Ramos (cell line): ENCODE measurements at regions not wholly inside any gene's neighbourhood (a gene's known extent, or its start where the extent isn't known, plus 50 kb on each side); places are given as distances from the start of the nearest gene placed in this dataset.

ENCODE experiments used
- in situ Hi-C: fragments of 300-500 bp; cut with MboI; formaldehyde crosslinking; loops from one replicate; pipeline ENCODE4 v1.14.3; 2022; ENCODE audit warnings: low sequenced_read_pairs; ENCODE audit not compliant: unreplicated experiment

DNA sequence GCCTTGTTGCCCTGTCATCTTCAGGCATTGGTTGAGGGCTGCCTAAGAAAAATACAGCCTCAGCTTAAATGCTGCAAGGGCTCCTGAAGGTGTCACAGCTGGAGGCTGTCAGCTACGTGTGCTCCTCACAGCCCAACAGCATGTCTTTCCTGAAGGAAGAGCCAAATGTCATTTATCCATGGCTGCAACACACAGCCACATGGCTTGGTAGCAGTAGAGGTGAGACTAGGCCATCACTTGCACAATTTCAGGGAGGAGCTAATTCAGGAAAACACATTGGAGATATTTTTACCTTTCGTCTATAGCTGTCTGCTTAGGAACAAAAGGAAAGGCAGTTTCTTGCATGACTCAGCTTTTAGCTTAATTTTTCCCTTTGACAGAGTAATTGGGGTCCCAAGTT is 260.7 kb downstream of the SYK start:
- in situ Hi-C loops, result no loop called here

GRCh38 chr9:91063471-91063870 is 261.9 kb downstream of the SYK start:
- in situ Hi-C loops, result no loop called here

DNA sequence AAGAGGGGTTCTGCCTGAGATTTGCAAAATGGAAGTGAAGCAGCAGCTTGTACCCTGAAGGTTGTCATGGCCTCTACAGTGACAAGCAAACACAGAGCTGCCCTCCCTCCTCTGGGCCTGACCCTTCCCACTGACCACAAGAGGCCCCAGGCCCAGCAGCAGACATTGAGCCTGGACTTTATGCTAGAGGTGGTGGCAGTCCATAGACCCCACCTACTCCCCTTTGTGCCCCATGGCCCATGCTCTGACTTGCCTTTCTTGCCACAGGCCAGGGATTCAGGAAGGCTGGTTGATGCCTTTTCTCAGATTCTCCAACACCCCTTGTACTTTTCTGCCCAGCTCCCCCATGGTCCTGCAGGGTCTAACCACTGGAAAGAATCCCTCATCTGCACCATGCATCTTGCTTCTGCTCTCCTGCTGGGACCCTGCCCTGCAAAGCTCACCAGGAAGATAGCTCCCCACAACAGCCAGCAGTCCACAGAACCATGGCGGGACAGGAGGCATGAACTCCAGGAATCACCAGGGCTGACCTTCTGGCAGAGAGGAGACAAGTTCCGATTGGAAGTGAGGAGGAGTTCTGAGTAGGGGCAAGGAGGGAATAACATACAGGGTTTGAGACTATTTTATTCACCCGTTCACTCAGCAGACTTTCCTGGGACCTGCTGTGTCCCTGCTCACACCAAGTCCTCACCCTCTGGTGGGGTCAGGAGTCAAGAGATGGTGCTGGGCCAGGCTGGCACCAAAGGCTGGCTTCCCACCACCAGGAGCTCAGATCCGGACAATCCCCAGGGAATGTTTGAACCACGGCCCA is 263.8 kb downstream of the SYK start:
- in situ Hi-C loops, result no loop called here

GRCh38 chr9:91066042-91066415 is 264.4 kb downstream of the SYK start:
- in situ Hi-C loops, result no loop called here

- in situ Hi-C loops, result no loop called here
Measured at GRCh38 chr9:91066856-91067255, 265.2 kb downstream of the SYK start.

DNA sequence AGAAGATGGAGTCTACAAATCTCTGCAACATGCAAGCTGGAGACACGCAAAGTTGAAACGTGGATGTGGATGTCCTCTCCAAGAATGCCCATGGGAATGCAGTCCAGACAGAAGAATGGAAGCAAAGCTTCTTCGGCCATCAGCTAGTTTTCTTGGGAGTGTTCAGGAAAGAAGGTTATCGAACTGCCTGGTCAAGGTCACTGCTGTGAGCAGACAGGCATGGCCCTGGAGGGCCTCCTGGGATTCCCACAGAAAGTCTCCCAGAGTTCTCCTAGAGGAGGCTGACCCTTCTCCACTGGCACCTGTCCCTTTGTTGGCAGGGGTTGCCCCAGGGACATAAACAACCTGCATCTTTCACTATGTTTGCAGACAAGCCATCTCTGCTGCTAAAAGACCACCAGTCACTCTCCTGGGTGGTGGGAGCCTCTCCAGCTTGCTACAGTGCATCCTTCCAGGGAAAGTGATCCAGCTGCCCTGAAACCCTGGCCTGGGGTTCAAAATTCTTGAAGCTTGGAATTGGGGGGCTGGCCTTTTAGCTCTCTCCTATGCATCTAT is 265.8 kb downstream of the SYK start:
- in situ Hi-C loops, result no loop called here

DNA sequence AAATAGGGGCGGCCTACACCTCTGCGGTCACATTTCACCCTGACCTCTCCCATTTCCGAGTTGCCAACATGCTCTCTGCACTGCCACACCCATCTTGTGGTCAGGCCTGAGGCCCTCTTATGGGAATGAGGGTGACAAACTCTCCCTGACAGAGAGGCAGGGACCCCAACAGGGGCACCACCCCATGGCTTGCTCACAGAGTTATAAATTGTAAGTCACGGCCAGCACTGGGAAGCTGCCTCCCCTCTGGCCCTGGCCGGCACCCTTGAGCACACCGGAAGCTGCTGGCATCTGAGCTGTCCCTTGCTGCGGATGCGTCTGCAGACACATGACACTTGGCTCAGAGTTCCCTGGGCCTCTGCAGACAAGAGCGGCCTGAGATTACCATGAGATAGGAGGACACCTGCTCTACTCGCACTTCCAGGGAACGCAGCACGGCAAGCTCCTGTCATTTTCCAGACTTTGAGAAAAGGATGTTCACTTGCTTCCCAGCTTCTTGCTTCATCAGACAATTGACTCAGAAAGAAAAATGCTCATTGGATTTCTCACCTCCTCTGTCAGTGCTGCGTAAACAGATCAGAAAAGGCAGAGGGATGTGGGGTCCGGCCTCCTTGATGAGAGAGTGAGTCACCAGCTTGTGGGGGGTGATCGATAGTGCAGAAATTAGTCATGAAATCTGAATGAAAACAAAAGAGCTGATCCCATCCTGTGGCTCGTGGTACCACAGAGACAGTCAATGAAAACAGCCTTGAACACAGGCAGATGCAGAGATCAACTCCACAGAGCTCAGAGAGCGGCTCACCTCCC is 269.8 kb downstream of the SYK start:
- in situ Hi-C loops, result no loop called here

GRCh38 chr9:91073049-91073810 is 271.6 kb downstream of the SYK start:
- in situ Hi-C loops, result no loop called here

DNA sequence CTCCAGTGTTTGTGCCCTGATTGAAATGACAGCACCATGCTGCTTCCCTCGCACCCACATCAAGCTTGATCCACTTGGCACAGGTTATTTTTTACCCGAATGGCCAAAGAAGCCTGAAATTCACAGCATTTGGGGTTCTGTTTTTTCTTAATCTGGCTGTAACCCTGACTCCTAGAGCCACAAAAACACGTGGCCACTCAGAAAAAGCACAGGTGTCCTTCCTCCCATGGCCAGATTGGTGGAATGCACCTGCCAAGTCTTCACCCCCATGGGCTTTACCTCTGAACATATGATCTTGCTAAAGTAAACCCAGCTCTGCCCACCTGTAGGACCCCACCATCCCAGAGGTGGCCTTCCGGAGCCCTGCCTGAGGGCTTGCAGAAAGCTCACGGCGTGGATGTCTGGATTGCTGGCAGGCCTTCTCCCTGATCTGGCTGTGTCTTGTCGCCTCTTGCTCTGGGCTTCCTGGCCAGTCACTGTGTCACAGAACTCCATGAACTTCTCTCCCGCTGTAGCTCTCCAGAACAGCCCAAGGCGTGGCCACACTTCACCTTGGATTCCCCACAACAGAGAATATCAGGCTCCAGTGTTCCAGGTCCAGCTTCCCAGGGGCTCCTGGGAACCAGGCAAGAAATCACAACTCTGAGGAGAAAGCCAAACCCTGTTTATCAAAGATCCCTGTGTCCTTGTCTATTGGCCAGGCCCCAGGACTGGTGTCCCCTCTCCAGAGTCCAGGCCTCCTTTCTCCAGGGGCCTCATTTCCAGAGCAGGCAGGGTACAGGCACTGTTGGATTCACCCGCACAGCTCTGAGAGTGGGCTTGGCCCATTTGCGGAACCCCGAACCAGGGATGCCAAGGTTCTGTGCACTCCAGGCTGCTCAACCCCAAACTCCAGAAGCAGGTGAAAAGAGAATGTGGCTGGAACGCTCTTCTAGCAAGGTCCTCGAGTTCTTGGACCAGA is 272.5 kb downstream of the SYK start:
- in situ Hi-C loops, result no loop called here

DNA sequence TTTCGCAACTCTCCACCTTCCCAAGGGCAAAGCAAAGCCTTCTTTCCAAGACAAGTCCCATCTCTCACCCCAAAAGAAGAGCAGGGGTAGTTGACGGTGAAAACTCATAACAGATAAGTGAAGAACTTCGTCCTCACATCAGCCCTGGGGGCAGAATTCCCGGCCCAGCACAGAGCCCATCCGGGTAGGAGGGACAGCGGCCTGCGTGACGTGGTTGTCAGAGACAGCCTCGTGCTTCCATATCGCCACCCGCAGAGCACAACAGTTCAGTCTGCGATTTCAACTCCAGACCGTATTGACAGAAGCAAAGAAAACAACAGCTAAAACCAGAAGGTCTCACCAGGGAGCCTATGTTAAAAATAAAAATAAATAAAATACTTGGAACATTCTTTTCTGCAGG is 273.2 kb downstream of the SYK start:
- in situ Hi-C loops, result no loop called here

- in situ Hi-C loops, result no loop called here
Measured at GRCh38 chr9:91075279-91075678, 273.7 kb downstream of the SYK start.

DNA sequence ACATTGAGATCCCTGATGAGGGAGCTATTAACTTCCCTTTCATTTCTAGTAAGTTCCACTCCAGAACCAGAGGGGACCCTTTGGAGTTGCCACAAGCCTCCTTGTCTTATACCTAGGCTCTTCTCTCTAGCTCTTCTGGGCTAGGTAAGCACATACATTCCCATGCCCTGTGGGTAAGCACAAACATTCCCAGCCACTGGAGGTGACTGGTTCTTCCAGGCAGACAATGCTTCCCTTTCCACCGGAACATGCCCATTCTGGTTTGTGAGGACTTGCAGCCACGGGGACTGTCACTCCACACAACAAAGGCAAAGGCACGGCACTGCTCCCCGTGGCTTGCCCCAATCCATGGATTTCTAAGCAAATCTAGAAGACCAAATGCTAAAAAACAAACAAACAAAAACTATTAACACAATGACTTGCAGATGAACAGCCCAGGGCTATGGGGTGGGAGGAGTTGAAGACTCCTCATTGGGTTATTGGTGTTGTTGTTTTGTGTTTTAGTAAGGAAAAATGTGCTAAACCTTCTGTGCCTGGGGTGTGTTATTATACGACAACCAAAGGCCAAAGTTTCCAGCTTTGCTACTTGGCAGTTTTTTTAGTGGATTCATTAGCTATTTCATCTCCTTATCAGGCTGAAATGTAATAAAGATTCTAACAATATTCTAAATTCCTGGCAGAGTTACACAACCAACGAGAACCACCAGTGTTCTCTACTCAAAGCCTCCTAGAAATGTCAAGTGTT is 276.2 kb downstream of the SYK start:
- in situ Hi-C loops, result no loop called here

- in situ Hi-C loops, result no loop called here
Measured at GRCh38 chr9:91078369-91078695, 276.7 kb downstream of the SYK start.

DNA sequence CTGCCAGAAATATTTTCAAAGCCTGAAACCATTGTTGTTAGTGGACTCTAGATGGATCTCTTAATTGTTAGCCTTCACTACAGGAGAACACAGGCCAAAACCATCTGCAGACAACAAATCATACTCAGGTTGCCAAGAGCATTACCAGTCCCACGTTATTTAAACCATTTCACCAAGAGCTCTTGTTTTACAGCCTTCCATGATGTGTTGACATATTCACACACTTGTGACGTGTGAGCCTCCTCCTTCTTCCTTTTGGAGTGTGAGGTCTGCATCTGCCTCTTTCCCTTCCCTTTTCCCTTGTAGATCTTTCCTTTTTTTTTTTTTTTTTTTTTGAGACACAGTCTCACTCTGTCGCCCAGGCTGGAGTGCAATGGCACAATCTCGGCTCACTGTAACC is 279.0 kb downstream of the AUH start:
- in situ Hi-C loops, result no loop called here

DNA sequence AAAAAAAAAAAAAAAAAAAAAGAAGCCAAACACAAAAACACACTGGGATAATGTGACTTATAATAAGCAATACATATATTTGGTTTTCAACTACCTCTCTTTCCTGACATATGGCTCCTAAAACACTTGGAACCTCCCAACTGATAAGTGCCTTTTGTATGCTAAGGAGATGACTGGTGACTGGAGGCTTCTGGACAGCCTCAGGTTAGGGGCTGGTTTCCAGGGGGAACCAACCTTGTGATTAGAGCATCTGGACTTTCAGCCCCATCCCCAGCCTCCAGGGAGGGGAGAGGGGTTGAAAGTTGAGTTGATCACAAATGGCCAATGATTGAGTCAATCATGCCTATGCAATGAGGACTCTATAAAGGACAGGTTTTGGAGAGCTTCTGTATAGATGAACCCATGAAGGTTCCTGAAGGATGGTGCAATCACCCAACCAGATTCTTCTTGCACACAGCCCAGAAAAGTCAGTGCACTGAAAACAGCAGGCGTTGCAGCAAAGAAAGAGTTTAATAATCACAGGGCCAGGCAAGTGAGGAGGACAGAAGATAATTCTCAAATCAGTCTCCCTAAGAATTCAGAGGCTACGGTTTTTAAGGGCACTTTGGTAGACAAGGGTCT is 276.7 kb downstream of the AUH start:
- in situ Hi-C loops, result no loop called here

DNA sequence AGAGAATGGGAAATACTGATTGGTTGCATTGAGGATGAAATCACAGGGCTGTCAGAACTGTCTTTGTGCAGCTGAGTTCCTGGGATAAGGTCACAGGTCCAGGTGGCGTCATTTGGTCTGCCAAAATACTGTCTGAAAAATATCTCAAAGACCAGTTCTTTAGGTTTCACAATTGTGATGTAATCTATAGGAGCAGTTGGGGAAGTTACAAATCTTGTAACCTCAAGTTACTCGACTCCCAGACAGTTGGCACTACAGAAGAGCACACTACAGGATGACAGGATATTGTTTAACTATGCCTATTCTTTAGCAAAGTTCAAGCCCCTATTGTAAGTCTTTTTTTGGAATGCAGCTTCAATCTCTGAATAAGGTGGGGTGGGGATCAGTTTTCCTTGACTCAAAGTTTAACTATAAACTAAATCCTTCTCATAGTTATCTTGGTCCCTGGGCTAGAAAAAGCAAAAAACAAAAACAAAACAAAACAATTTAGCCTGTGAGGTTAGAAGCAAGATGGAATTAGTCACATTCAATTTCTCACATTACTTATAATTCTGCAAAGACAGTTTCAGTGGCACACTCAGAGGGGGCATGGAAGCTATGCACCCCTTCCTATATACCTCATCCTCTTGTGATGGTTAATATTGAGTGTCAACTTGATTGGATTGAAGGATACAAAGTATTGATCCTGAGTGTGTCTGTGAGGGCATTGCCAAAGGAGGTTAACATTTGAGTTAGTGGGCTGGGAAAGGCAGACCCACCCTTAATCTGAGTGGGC is 276.0 kb downstream of the AUH start:
- in situ Hi-C loops, result no loop called here

DNA sequence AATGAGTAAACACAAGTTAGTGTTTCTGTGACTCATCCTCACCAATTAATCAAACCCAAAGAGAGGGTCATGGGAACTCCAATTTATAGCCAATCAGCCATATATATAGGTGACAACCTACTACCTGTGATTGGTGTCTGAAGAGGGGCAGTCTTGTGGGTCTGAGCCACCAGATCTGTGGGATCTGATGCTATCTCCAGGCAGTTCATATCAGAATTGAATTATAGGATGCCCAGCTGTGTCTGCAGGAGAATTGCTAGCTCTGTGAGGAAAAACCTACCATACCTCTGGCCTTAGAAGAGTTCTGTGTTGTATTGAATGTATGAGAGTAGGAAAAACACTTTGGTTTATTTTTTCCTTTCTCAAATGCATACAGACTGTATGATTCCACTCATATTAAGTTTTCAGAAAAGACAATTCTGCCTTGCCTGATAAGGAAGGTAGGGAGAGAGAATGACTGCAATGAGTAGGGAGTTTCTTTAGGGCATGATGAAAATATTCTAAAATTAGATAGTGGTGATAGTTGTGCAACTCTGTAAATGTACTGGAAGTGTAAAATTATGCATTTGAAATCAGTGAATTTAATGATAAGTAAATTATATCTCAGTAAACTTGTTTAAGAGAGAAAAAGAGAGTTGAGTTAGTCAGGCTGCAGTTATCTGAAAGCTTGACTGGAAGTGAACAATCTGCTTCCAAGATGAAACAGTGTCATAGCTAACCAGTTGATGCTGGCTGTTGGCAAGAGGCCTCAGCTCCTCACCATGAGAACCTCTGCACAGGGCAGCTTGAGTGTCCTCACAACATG is 274.9 kb downstream of the AUH start:
- in situ Hi-C loops, result no loop called here
